T47D (cell line): ENCODE measurements at regions not wholly inside any gene's neighbourhood (a gene's known extent, or its start where the extent isn't known, plus 50 kb on each side); places are given as distances from the start of the nearest gene placed in this dataset.

Source experiments
- DNase-seq, 2 experiments: peaks; one replicate each; pipeline versions ENCODE4 v3.0.0 to v3.0.0-alpha.2; 2011 to 2012; ENCODE audit warnings: low read depth in 1 of 2, low spot score in 1 of 2
- JUND ChIP-seq: IDR thresholded peaks from 2 replicates; pipeline ENCODE4 v1.6.1; 2012; ENCODE audit warnings: low read depth
- in situ Hi-C: cut with HindIII; loops from 2 replicates; pipeline ENCODE4 v1.10.0; 2016; ENCODE audit warnings: low sequenced_read_pairs, low pct_unique_long_range_greater_than_20kb

GRCh38 chr10:21265622-21266021 is 259.9 kb downstream of the SKIDA1 start:
- in situ Hi-C loops: no loop called here
- DNase-seq: peak in 1 of 2 experiments; percentile 51
- no peak for TF ChIP-seq JUND

DNA sequence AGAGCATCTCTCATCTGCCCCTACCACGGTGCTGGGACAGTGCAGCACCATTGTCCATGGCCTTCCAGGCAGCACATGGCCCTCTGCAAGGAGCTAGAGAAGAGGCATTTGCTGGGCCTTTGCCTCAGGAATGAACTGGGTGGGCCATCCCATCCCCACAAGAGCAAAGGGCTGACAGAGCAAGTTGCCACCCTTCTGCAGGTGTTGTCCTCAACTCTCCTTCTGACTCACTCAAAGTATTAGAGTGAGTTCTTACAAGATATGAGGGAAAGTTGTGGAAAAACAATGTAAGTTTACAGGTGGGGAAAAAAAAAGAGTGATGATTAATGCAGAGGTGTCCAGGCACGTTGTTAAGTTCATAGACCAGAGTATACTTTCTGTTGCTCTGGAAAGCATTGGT is 261.2 kb downstream of the SKIDA1 start:
- in situ Hi-C loops: no loop called here
- no peak for TF ChIP-seq JUND
- no peak for DNase-seq

GRCh38 chr10:21263839-21264238 is 261.6 kb downstream of the SKIDA1 start:
- no peak for DNase-seq
- no peak for TF ChIP-seq JUND
- in situ Hi-C loops: no loop called here

GRCh38 chr10:21263263-21263803 is 262.1 kb downstream of the SKIDA1 start:
- no peak for TF ChIP-seq JUND
- in situ Hi-C loops: no loop called here
- no peak for DNase-seq

DNA sequence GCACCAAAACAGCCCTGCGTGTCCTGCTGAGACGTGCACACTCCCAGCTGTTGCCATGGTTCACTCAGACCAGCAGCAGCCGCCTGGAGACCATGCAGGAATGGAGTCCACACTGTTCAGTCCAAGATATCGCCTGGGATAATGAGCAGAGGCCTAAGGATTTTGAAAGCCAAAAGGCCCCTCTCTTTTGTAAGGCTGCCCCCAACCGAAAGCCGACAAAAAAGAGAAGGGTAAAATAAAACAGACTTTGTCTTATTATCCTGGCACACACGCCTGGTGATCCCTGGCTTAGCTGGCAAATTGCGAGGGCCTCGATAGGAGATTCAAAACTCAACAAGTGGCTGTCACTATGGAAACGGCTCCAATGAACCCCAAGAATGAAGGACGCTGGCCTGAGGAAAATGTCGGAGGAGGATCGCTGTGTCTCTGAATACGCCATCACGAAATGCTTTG is 263.6 kb downstream of the SKIDA1 start:
- no peak for DNase-seq
- in situ Hi-C loops: no loop called here
- no peak for TF ChIP-seq JUND

DNA sequence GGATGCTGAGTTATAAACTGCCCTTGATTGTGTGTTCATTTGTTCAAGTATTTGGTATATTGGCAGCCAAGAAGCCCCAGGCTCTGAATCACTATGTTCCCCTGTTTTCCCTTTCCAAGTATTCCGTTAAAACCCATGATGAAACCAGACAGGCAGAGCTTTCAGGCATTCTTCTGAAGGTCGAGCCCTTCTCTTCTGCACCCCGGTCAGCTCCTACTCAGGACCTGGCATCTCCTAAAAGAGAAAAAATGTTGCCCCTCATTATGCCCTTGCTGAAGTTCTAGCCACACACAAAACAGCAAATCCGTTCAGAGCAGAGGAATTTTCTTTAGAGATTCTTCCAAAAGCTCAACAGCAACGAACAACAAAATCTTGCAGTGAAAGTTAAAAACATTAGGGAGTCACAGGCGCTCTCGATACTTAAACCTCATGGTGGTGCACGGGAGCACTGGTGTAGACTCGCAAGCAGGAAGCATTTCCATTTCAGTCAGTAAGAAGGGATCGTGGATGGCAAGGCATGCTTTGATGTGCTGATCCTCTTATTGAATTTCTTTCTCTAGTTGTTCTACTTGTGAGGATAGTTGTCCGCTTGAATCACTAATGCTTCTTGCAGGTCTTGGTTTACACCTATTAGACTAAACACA is 264.9 kb downstream of the SKIDA1 start:
- TF ChIP-seq JUND: no peak
- in situ Hi-C loops: no loop called here
- no peak for DNase-seq

DNA sequence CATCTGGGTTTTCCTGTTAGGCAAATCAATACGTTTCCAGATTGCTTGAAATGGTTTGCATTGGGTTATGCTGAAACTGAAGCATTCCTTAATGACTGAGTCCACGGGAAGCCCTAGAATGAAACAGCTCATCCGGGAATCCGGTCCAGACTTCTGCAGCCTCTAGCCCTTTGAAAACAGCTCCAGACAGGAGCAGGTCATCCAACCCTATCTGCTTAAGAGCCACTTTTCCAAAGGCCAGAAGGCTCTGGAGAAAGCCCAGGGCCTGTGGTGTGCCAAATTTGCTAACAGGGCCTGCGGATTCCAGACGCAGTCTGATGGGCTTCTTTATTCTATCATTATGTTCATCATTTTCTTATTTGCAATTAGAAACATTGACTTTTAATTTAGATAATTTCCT is 265.4 kb downstream of the SKIDA1 start:
- no peak for TF ChIP-seq JUND
- in situ Hi-C loops: no loop called here
- no peak for DNase-seq

DNA sequence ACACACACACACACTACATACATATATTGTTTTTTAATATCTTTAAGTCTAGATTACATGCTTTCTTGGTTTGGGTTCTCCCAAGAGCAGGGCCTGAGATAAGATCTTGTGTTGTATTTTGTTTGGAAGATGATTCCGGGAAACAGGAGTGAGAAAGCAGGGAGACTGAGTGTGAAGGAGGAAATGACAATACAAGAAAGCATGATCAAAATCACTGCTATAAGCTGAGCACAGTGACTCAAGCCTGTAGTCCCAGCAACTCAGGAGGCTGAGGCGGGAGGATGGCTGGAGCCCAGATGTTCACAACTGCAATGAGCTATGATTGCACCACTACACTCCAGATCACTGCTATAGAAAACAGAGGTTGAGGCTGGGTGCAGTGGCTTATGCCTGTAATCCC is 267.6 kb downstream of the SKIDA1 start:
- peak in 1 of 2 experiments; percentile 12 for DNase-seq
- TF ChIP-seq JUND: no peak
- in situ Hi-C loops: no loop called here

GRCh38 chr10:21257191-21257590 is 268.3 kb downstream of the SKIDA1 start:
- DNase-seq: peak; percentile 13 to 25
- TF ChIP-seq JUND: no peak
- in situ Hi-C loops: no loop called here

- no peak for DNase-seq
- in situ Hi-C loops: no loop called here
- TF ChIP-seq JUND: no peak
Measured at GRCh38 chr10:21249435-21249834, 276.0 kb downstream of the SKIDA1 start.

- TF ChIP-seq JUND: no peak
Measured at GRCh38 chr10:21247592-21247991, 277.9 kb downstream of the SKIDA1 start.

DNA sequence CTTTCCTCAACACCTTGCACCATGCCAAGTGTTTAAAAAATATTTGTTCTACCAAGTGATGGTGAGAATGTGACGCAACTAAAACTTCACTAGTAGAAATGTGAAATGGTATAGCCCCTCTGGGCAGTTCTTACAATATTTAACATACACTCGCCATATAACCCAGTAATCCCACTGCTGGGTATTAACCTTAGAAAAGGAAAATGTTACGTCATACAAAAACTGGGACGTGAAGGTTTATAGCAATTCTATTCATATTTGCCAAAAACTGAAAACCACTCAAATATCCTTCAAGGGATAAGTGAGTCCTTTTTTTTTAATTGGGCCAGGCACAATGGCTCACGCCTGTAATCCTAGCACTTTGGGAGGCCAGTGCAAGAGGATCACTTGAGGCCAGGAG is 279.3 kb downstream of the SKIDA1 start:
- DNase-seq: no peak
- no peak for TF ChIP-seq JUND
- in situ Hi-C loops: no loop called here

More at GRCh38 chr10:21247592-21247991, 277.9 kb downstream of the SKIDA1 start:
- in situ Hi-C loops: no loop called here
- no peak for DNase-seq

GRCh38 chr10:21243748-21244257 is 281.7 kb downstream of the SKIDA1 start:
- TF ChIP-seq JUND: no peak
- in situ Hi-C loops: no loop called here
- DNase-seq: no peak
